HG03378 (cell line): ENCODE measurements at regions not wholly inside any gene's neighbourhood (a gene's known extent, or its start where the extent isn't known, plus 50 kb on each side); places are given as distances from the start of the nearest gene placed in this dataset.
"Not testable (repeated sequence)": the region's sequence is repeated elsewhere in the genome, so short reads cannot be mapped to it uniquely, and the experiment has no call there.

Source experiments
- ATAC-seq: cut with Tn5 transposase; IDR thresholded peaks from one replicate; pipeline ENCODE4 v1.9.1; 2021; ENCODE audit warnings: mild to moderate bottlenecking, moderate library complexity; ENCODE audit not compliant: unreplicated experiment

DNA sequence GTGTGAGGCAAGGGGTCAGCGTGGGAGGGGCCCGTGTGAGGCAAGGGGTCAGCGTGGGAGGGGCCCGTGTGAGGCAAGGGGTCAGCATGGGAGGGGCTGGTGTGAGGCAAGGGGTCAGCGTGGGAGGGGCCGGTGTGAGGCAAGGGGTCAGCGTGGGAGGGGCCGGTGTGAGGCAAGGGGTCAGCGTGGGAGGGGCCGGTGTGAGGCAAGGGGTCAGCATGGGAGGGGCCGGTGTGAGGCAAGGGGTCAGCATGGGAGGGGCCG is 119.2 kb downstream of the SEPTIN14 start:
- not testable (repeated sequence) for ATAC-seq

DNA sequence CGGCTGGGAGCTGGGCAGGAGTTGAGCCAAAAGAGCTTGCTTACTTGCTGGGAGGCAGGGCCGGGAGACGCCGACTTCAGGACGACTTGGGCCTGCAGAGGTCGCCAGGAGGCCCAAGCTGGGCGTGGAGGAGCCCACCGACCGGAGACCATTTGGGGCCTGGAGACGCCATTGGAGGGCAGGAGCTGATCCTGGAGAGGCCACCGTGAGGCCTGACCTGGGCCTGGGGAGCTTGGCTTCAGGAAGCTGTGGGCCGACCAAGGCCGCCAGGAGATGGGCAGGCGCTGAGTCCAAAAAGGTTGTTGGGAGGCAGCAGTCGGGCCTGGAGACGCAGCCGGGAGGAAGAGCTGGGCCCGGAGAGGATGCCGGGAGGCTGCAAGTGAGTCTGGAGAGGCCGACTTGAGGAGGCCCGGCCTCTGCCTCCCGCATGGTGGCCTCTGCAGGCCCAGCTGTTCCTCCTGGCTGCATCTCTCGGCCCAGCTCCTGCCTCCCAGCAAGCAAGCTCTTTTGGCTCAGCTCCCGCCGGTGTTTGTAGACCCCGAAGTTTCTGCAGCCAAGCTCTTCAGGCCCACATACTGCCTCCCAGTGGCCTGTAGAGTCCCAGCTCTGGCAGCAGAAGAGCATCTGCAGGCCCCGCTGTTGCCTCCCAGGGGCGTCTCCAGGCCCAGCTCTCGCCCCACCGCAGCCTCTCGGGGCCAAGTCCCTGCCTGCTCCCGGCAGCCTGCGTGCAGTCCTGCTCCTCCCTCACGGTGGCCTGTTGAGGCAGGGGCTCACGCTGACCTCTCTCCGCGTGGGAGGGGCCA is 119.7 kb downstream of the SEPTIN14 start:
- ATAC-seq: not testable (repeated sequence)

DNA sequence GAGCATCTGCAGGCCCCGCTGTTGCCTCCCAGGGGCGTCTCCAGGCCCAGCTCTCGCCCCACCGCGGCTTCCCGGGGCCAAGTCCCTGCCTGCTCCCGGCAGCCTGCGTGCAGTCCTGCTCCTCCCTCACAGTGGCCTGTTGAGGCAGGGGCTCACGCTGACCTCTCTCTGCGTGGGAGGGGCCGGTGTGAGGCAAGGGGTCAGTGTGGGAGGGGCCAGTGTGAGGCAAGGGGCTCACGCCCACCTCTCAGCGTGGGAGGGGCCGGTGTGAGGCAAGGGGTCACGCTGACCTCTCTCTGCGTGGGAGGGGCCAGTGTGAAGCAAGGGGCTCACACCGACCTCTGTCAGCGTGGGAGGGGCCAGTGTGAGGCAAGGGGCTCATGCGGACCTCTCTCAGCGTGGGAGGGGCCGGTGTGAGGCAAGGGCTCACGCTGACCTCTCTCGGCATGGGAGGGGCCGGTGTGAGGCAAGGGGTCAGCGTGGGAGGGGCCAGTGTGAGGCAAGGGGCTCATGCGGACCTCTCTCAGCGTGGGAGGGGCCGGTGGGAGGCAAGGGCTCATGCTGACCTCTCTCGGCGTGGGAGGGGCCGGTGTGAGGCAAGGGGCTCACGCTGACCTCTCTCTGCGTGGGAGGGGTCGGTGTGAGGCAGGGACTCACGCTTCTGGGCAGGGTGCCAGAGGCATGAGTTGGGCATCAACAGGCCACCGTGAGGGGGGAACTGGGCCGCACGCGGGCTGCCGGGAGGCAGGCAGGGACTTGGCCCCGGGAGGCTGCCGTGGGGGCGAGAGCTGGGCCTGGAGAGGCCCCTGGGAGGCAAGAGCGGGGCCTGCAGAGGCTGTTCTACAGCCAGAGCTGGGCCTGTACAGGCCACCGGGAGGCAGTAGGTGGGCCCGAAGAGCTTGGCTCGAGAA is 120.6 kb downstream of the SEPTIN14 start:
- not testable (repeated sequence) for ATAC-seq

DNA sequence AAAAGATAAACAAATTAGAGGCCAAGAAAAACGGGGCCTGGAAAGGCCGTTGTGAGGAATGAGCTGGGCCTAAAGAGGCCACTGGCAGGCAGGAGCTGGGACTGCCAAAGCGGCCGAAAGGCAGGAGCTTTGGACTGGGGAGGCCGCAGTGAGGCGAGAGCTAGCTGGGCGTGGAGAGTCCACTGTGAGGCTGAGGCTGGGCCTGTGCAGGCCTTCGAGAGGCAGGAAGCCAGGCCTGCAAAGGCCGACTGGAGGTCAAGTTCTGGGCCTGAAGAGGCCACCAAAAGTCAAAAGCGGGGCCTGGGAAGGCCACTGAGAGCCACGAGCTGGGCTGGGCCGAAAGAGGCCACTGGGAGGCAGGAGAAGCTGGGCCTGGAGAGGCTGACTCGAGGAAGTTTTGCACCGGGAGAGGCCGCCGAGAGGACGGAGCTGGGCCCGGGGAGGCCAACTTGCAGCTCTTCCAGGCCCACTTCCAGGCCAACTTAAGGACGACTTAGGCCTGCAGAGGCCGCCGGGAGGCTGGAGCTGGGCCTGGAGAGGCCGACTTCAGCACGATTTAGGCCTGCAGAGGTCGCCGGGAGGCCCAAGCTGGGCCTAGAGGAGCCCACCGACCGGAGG is 121.8 kb downstream of the SEPTIN14 start:
- not testable (repeated sequence) for ATAC-seq

DNA sequence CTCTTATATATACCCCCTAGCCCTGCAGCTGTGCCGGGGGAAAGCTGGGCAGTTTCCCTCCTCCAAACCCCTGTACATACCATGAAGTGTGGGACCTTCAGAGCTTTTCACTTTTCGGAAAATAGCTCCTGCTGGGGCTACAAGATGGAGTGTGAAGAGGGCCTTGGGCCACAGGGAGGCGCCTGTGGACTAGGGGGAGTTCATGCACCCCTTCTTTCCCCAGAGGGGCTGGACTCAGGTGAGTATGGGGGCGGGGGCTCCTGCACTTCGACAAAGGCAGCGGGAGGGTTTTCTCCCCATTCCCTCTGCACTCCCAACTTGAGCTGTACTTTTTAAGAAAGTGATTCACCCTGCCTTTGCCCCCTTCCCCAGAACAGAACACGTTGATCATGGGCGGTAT is 122.5 kb downstream of the SEPTIN14 start:
- ATAC-seq: not testable (repeated sequence)

DNA sequence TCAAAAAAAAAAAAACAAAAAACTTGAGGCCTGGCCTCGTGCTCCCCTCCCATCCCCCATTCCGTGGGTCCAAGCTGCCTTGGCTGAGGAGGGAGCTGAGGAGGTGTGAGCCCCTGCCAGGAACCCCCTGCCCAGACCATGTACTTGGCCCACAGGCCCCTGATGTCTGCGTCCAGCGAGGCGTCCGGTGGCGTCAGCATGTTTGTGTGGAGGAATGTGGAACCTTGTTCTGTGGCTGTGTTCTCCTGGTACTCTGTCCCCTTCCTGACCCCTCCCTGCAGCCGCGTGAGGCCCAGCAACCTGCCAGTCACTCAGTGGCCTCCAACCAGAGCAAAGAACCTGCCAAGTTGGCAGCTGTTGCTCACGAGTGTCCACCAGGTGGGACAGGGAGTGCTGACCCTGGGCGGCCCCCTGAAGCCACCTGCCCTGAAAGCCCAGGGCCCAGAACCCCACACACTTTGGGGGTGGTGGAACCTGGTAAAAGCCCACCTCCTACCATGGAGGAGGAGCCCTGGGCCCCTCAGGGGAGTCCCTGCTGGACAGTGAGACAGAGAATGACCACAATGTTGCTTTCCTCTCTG is 125.8 kb downstream of the SEPTIN14 start:
- not testable (repeated sequence) for ATAC-seq

DNA sequence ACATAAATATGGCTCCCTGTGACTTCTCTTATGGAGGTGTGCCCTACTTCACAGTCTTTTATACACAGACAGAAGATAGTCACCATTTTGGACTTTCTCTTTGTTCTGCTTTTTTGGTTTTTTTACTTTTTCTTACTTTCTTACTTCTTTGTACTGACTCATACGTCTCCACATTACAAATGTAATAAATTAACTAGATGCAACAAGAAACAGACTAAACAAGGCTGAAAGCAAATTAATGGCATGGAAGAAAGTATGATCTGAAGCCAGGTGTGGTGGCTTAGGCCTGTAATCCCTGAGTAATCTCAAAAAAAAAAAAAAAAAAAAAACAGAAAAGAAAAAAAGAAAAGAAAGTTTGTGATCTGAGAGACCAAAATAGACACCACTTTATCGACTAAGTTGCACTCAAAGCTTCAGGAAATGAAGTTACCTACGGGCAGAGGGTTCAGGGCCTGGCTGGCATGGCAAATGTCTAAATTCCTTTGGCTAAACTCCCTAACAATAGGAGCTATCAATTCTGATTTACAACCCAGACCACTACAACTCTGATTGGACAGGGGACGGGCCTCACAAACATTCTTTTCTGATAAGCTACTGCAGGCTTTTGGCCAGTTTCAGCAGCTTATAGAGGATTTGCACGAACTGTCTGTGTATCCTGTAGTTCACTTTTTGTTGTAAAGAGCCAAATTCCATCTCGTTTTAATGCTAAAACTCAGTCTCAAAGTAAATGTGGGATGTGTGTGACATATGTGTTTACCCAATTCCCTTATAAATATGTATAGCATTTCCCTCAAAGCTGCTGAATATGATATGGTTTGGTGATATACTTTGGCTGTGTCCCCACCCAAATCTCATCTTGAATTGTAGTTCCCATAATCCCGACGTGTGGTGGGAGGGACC is 129.1 kb downstream of the SEPTIN14 start:
- no peak for ATAC-seq

DNA sequence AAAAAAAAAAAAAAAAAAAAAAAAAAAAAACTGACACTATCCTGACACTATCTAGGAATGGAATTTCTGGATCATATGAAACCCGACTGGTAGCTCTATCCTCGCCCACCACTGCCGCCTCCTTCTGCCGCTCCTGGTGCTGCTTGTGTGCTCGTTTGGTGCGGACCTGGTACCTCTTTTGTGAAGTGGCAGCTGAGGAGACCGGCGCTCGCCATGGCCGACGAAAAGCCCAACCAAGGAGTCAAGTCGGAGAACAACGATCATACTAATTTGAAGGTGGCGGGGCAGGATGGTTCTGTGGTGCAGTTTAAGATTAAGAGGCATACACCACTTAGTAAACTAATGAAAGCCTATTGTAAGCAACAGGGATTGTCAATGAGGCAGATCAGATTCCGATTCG is 130.6 kb downstream of the SEPTIN14 start:
- no peak for ATAC-seq

DNA sequence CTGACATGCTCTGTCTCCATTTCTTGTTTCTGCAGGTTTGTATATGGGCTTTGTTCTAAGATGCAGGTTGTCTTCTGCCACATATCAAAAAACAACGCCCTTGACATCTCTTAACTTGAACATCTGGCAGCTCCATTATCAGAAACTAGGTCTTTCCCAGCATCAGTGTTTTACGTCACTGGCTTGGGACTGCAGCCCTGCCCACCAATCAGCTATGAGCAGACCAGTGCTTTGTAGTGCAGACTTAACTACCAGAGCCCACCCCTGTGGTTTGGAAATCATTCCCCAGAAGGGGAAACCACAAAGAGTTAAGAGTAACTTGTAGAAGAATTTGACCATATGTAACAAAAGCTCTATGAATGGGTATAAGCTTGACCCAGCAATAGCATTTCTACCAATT is 132.4 kb downstream of the SEPTIN14 start:
- no peak for ATAC-seq

DNA sequence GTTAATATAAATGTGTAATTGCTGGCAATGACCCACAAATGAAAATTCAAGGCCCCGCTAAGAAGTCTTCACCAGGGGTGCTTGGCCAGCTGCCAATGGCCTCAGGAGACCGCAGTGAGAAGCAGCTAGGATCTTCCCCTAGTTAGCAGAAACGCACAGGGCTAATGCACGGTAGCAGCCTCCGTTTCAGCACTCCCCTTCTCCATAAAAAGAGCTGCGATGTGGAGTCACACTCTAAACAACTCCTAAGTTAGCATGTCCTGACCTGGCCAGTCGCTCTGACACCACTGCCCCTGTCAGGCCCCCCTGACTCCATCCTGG is 139.0 kb downstream of the SEPTIN14 start:
- ATAC-seq: no peak

DNA sequence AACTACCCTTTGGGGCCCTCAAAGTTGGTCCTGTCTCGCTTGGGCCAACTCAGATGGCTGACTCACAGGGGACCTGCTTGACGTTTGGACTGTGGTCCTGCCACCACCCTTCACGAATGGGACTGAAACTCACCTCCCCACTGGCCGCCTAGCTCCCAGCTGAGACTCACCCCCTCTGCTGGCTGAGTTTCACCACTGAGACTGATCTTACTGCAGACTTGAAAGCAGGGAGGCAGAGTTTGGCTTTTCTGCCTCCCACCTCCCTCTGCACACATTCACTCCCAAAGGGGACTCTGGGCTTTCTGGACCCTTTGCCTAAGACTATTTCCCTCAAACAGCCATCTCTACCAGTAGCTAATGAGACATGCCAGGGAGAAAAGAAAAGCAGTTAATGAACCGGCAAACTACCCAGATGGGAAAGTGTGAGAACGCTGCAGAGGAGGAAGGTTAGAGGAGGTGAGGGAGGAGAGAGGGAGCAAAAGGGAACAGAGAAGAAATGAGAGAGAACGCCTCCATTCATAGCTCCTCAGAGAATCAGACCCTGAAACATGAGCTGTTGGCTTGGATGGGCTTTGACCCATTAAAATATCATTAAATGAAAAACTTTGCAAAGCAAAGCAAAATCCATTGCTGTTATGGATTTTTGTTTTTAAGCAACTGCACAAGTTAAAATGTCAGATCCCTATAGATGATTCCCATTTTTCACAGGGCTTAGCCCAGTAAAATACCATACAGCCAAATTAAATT is 139.5 kb downstream of the SEPTIN14 start:
- peak; percentile 97 for ATAC-seq

DNA sequence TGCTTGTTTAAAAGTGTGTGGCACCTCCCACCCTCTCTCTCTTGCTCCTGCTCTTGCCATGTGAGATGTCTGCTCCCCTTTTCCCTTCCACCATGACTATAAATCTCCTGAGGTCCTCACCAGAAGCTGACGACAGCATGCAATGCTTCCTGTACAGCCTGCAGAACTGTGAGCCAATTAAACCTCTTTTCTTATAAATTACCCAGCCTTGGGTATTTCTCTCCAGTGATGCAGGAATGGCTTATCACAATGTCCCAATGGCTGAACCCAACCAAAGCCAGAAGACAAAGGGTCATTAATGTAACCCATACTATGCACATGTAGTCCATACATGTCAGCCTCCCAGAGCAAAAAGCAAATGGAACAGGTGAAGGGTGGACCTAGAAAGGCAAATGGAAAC is 141.5 kb downstream of the SEPTIN14 start:
- ATAC-seq: not testable (repeated sequence)

DNA sequence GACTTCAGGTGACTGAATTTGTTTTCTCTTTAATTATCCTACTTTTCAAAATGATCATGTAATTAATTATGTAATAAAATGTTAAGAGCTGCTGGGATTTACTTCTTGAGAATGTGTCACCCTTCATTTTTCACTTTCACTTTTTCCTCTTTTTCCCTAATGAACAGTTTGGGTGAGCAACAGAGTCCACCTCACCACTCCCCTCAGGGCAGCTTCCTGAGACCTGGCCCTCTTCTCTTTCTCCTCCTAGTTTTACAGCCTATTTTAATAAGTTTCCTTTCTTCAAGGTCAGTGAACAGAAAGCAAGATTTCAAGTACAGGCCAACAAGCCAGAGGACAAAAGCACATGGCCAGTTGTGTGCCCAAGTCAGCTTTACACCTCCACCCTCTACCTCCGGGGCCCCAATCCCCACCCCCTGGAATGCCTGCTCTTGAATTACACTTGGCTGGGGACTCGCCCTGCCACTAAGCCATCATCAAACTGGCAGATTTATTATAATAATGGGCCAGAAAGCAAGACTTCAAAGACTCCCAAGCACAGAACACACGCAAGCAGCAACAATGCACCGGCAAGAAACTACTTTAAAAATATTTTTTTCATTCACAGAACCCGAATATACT is 143.1 kb upstream of the VOPP1 start:
- not testable (repeated sequence) for ATAC-seq

DNA sequence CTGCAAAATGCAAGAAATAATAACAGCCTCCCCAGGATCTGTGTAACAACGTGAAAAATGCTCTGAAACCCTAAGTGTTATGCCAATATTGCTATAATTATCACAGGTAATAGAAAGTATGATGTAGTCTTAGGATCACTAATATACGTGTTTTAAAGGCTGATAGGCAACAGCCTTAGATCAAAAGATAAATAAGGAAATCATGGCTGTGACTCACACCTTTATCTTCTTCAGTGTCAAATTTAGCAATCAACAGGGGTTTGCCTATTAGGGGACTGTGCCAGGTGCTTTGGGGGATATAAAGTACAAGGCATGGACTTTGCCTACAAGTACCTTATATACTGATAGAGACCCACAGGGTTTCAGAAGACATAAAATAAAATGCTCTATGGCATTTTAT is 142.1 kb upstream of the VOPP1 start:
- ATAC-seq: not testable (repeated sequence)

DNA sequence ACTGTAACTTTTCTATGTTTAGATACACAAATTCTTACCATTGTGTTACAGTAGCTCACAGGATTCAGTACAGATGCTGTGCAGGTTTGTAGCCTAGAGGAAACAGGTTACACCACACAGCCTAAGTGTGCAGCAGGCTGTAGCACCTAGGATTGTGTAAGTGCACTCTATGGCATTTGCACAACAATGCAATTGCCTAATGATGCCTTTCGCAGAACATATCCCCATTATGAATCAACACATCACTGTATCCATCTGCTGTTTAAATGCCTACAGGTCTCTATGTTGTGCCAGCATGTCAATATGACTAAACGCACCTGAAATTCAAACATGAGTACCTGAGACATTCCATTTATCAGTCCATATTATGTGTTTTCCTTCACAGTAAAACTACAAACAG is 138.0 kb upstream of the VOPP1 start:
- not testable (repeated sequence) for ATAC-seq

DNA sequence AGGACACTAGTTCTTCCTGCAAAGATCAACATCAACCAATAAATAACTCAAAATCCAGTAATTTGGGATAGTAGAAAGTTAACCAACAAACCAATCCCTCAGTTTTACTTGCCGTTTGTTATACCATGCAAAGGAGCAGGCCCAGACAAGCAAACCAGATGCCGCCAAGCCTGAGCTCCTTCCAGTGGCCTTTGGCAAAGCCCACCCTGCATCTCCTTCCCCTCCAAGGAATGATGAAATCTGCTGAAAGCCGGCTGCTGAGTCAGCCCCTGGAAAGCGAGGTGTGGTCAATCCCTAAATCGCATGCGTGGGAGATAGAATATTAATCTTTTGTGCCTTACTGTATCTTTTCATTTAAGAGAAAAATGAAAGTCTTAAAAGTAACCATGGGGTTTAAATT is 135.7 kb upstream of the VOPP1 start:
- not testable (repeated sequence) for ATAC-seq

DNA sequence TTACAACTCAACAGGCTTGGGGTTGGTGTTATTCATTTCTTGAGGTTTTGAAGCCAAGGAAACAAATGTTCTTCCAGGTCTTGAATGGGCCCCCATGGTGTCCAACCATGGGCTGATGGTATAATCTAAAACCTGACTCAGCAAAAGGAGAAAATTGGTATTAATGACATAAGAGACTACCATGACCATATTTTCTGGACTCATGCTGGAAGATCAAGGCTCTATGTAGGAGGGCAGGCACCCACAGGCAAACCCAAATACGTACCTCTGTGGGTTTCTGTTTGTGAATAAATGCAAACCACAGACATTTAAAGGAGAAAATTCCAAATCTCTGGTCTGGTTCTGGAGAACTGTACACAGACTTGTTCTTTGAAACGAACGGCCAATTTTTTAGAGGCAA is 135.1 kb upstream of the VOPP1 start:
- not testable (repeated sequence) for ATAC-seq

DNA sequence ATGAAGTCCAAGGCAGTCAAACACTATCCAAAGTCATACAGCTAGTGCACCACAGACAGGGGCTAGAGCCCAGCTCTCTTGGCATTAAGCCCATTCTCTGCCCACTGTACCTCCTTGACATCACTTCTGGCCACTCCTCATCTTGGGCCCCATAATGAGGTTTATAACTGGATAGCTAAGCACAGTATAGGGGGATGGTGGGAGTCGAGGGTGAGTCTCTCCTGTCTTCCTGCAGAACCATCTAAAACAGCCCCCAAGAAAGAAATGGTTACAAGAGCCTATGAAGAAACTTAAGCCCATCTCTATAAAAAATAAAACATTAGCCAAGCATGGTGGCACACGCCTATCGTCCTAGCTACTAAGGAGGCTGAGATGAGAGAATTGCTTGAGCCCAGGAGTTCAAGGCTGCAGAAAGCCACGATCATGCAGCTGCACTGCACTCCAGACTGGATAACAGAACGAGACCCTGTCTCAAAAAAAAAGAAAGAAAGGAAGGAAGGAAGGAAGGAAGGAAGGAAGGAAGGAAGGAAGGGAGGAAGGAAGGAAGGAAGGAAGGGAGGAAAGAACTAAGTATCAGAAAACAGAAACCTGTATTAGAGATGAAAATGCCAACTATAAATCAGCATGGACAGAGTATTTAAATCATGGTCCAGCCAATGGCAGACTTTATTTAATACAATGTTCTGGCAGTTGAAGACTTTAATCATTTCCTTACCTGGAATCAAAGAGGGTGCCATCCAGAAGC is 134.3 kb upstream of the VOPP1 start:
- not testable (repeated sequence) for ATAC-seq
